SK-N-SH treated with all-trans-retinoic acid at 6 μM for 48 hours (cell line): ENCODE measurements at regions not wholly inside any gene's neighbourhood (a gene's known extent, or its start where the extent isn't known, plus 50 kb on each side); places are given as distances from the start of the nearest gene placed in this dataset.
"Not testable (repeated sequence)": the region's sequence is repeated elsewhere in the genome, so short reads cannot be mapped to it uniquely, and the experiment has no call there.

Experiments
- ATAC-seq: fragments of 200-7000 bp; cut with Tn5 transposase; 3 replicates; pipeline ENCODE4 v1.9.1; 2020; ENCODE audit warnings: mild to moderate bottlenecking, moderate library complexity
- ARNTL ChIP-seq: fragments of 450-650 bp; formaldehyde crosslinking; IDR thresholded peaks from 2 replicates; pipeline ENCODE4 v1.5.0; 2020; ENCODE audit warnings: low read depth, mild to moderate bottlenecking, moderate library complexity, borderline replicate concordance
- BACH2 ChIP-seq: fragments of 250-450 bp; sonication (Bioruptor Pico); IDR thresholded peaks from 2 replicates; pipeline ENCODE4 v1.9.0; 2021; ENCODE audit warnings: mild to moderate bottlenecking, borderline replicate concordance
- CREB5 ChIP-seq: fragments of 250-450 bp; sonication (Bioruptor Pico); IDR thresholded peaks from 2 replicates; pipeline ENCODE4 v1.5.1; 2020; ENCODE audit warnings: low read depth, mild to moderate bottlenecking, moderate library complexity
- CSDC2 ChIP-seq: fragments of 250-450 bp; sonication (Bioruptor Pico); IDR thresholded peaks from 2 replicates; pipeline ENCODE4 v1.5.0; 2020; ENCODE audit warnings: mild to moderate bottlenecking, moderate library complexity
- ESRRG ChIP-seq: fragments of 250-450 bp; sonication (Bioruptor Pico); IDR thresholded peaks from 2 replicates; pipeline ENCODE4 v1.6.1; 2021; ENCODE audit warnings: mild to moderate bottlenecking
- ISL1 ChIP-seq: fragments of 250-450 bp; sonication (Bioruptor Pico); IDR thresholded peaks from 2 replicates; pipeline ENCODE4 v2.1.2; 2022; ENCODE audit warnings: mild to moderate bottlenecking, moderate library complexity
- OSR1 ChIP-seq: fragments of 250-450 bp; sonication (Bioruptor Pico); IDR thresholded peaks from 2 replicates; pipeline ENCODE4 v1.8.0; 2022; ENCODE audit warnings: moderate library complexity, mild to moderate bottlenecking, inconsistent platforms
- POU6F1 ChIP-seq: fragments of 250-450 bp; sonication (Bioruptor Pico); IDR thresholded peaks from 2 replicates; pipeline ENCODE4 v1.8.0; 2021; ENCODE audit warnings: low read depth, mild to moderate bottlenecking, moderate library complexity, borderline replicate concordance
- PPARA ChIP-seq: fragments of 250-450 bp; sonication (Bioruptor Pico); IDR thresholded peaks from 2 replicates; pipeline ENCODE4 v1.5.0; 2020; ENCODE audit warnings: mild to moderate bottlenecking, borderline replicate concordance
- RARB ChIP-seq: fragments of 250-450 bp; sonication (Bioruptor Pico); IDR thresholded peaks from 2 replicates; pipeline ENCODE4 v1.8.0; 2021; ENCODE audit warnings: mild to moderate bottlenecking, moderate library complexity
- SNAI2 ChIP-seq: fragments of 250-450 bp; sonication (Bioruptor Pico); IDR thresholded peaks from 2 replicates; pipeline ENCODE4 v1.5.0; 2020; ENCODE audit warnings: mild to moderate bottlenecking, moderate library complexity
- TCF4 ChIP-seq: fragments of 250-450 bp; sonication (Bioruptor Pico); IDR thresholded peaks from 2 replicates; pipeline ENCODE4 v1.8.0; 2021; ENCODE audit warnings: mild to moderate bottlenecking, moderate library complexity, borderline replicate concordance
- TOX ChIP-seq: fragments of 250-450 bp; sonication (Bioruptor Pico); IDR thresholded peaks from 2 replicates; pipeline ENCODE4 v1.8.0; 2021; ENCODE audit warnings: mild to moderate bottlenecking, moderate library complexity, borderline replicate concordance
- TSHZ2 ChIP-seq: fragments of 250-450 bp; sonication (Bioruptor Pico); IDR thresholded peaks from 2 replicates; pipeline ENCODE4 v1.5.0; 2020; ENCODE audit warnings: mild to moderate bottlenecking, moderate library complexity
- ZC3H10 ChIP-seq: fragments of 250-450 bp; sonication (Bioruptor Pico); IDR thresholded peaks from 2 replicates; pipeline ENCODE4 v1.5.1; 2021; ENCODE audit warnings: mild to moderate bottlenecking, moderate library complexity
- ZFP3 ChIP-seq: fragments of 250-450 bp; sonication (Bioruptor Pico); IDR thresholded peaks from 2 replicates; pipeline ENCODE4 v1.5.0; 2020; ENCODE audit warnings: mild to moderate bottlenecking, moderate library complexity
- ZFP30 ChIP-seq: fragments of 450-650 bp; formaldehyde crosslinking; IDR thresholded peaks from 2 replicates; pipeline ENCODE4 v1.5.0; 2022; ENCODE audit warnings: mild to moderate bottlenecking, moderate library complexity
- ZNF70 ChIP-seq: fragments of 450-650 bp; formaldehyde crosslinking; IDR thresholded peaks from 2 replicates; pipeline ENCODE4 v1.5.0; 2020; ENCODE audit warnings: mild to moderate bottlenecking, moderate library complexity
- ZNF8 ChIP-seq: fragments of 450-650 bp; formaldehyde crosslinking; IDR thresholded peaks from 2 replicates; pipeline ENCODE4 v1.5.0; 2020; ENCODE audit warnings: mild to moderate bottlenecking, moderate library complexity

GRCh38 chr3:194949592-194949991 is 263.9 kb downstream of the FAM43A start:
- no peak for TF ChIP-seq BACH2 (CRISPR knock-in tag)
- TF ChIP-seq ARNTL (CRISPR knock-in tag): no peak
- no peak for TF ChIP-seq TOX (CRISPR knock-in tag)
- no peak for TF ChIP-seq SNAI2 (CRISPR knock-in tag)
- TF ChIP-seq ZNF8 (CRISPR knock-in tag): no peak
- no peak for TF ChIP-seq RARB (CRISPR knock-in tag)
- TF ChIP-seq ZC3H10 (CRISPR knock-in tag): no peak
- no peak for TF ChIP-seq ISL1 (CRISPR knock-in tag)
- no peak for TF ChIP-seq PPARA (CRISPR knock-in tag)
- no peak for TF ChIP-seq CREB5 (CRISPR knock-in tag)
- no peak for ATAC-seq

GRCh38 chr3:194950906-194951628 is 265.4 kb downstream of the FAM43A start:
- TF ChIP-seq ZNF8 (CRISPR knock-in tag) (no peak), RARB (CRISPR knock-in tag) (no peak), TSHZ2 (CRISPR knock-in tag) (no peak), ZFP30 (CRISPR knock-in tag) (no peak), SNAI2 (CRISPR knock-in tag) (no peak), ZFP3 (CRISPR knock-in tag) (no peak), TOX (CRISPR knock-in tag) (no peak), TCF4 (no peak), CREB5 (CRISPR knock-in tag) (no peak), POU6F1 (CRISPR knock-in tag) (no peak), ZNF70 (CRISPR knock-in tag) (no peak)
- ATAC-seq: no peak

GRCh38 chr3:194951629-194951920 is 265.9 kb downstream of the FAM43A start:
- not testable (repeated sequence) for ATAC-seq

GRCh38 chr3:194951931-194952582 is 266.4 kb downstream of the FAM43A start:
- no peak for ATAC-seq
- no peak for TF ChIP-seq CSDC2 (CRISPR knock-in tag)
- TF ChIP-seq CREB5 (CRISPR knock-in tag): no peak
- no peak for TF ChIP-seq OSR1 (CRISPR knock-in tag)
- no peak for TF ChIP-seq ESRRG (CRISPR knock-in tag)
- TF ChIP-seq, all 23 proteins: peak for 0
